ENCODE measurements at regions not wholly inside any gene's neighbourhood (a gene's known extent, or its start where the extent isn't known, plus 50 kb on each side); places are given as distances from the start of the nearest gene placed in this dataset.

GRCh38 chr10:78363190-78363589 lies 329.5 kb downstream of the RPS24 start:
- DNase-seq, result no peak
- H3K27me3 Mint-ChIP-seq (ENCODE audit: unreplicated experiment), result peaks cover 8% of the 10 kb centered on the region
- peaks cover 2% of the 10 kb centered on the region for H3K9me3 Mint-ChIP-seq (ENCODE audit: unreplicated experiment)
- H3K27ac Mint-ChIP-seq (ENCODE audit: unreplicated experiment), result no peak overlapping the region
- peaks cover 2% of the 10 kb centered on the region for H3K4me1 Mint-ChIP-seq (ENCODE audit: low read depth, unreplicated experiment)
- no peaks in the 10 kb centered on the region for H3K36me3 Mint-ChIP-seq (ENCODE audit: unreplicated experiment)
- TF ChIP-seq, protein P1, sequence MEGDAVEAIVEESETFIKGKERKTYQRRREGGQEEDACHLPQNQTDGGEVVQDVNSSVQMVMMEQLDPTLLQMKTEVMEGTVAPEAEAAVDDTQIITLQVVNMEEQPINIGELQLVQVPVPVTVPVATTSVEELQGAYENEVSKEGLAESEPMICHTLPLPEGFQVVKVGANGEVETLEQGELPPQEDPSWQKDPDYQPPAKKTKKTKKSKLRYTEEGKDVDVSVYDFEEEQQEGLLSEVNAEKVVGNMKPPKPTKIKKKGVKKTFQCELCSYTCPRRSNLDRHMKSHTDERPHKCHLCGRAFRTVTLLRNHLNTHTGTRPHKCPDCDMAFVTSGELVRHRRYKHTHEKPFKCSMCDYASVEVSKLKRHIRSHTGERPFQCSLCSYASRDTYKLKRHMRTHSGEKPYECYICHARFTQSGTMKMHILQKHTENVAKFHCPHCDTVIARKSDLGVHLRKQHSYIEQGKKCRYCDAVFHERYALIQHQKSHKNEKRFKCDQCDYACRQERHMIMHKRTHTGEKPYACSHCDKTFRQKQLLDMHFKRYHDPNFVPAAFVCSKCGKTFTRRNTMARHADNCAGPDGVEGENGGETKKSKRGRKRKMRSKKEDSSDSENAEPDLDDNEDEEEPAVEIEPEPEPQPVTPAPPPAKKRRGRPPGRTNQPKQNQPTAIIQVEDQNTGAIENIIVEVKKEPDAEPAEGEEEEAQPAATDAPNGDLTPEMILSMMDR (IDR thresholded peaks at IDR 0.05; ENCODE audit: partially characterized antibody, unreplicated experiment), result no peak
- H3K4me3 Mint-ChIP-seq (ENCODE audit: unreplicated experiment), result no peak overlapping the region

GRCh38 chr10:78365694-78366093 lies 332.0 kb downstream of the RPS24 start:
- Mint-ChIP-seq H3K27ac (ENCODE audit: unreplicated experiment) (no peak overlapping the region), H3K4me3 (ENCODE audit: unreplicated experiment) (no peak overlapping the region), H3K36me3 (ENCODE audit: unreplicated experiment) (no peaks in the 10 kb centered on the region), H3K4me1 (ENCODE audit: low read depth, unreplicated experiment) (no peaks in the 10 kb centered on the region), H3K27me3 (ENCODE audit: unreplicated experiment) (peaks cover 4% of the 10 kb centered on the region), H3K9me3 (ENCODE audit: unreplicated experiment) (peaks cover 4% of the 10 kb centered on the region)
- no peak for DNase-seq
- TF ChIP-seq, protein P1 (IDR thresholded peaks at IDR 0.05; ENCODE audit: partially characterized antibody, unreplicated experiment), result no peak

- Mint-ChIP-seq H3K27me3 (ENCODE audit: unreplicated experiment) (peaks cover 4% of the 10 kb centered on the region), H3K4me3 (ENCODE audit: unreplicated experiment) (no peak overlapping the region), H3K36me3 (ENCODE audit: unreplicated experiment) (no peaks in the 10 kb centered on the region), H3K27ac (ENCODE audit: unreplicated experiment) (no peak overlapping the region), H3K4me1 (ENCODE audit: low read depth, unreplicated experiment) (peaks cover 3% of the 10 kb centered on the region), H3K9me3 (ENCODE audit: unreplicated experiment) (peaks cover 4% of the 10 kb centered on the region)
- TF ChIP-seq, protein P1 (IDR thresholded peaks at IDR 0.05; ENCODE audit: partially characterized antibody, unreplicated experiment), result no peak
- DNase-seq, result no peak
Observed at GRCh38 chr10:78366663-78367411, 333.2 kb downstream of the RPS24 start.

GRCh38 chr10:78367751-78368150 lies 334.1 kb downstream of the RPS24 start:
- Mint-ChIP-seq H3K36me3 (ENCODE audit: unreplicated experiment) (no peaks in the 10 kb centered on the region), H3K27ac (ENCODE audit: unreplicated experiment) (no peak overlapping the region), H3K9me3 (ENCODE audit: unreplicated experiment) (peaks cover 6% of the 10 kb centered on the region), H3K27me3 (ENCODE audit: unreplicated experiment) (peaks cover 4% of the 10 kb centered on the region), H3K4me3 (ENCODE audit: unreplicated experiment) (no peak overlapping the region), H3K4me1 (ENCODE audit: low read depth, unreplicated experiment) (peaks cover 3% of the 10 kb centered on the region)
- TF ChIP-seq, protein P1 (IDR thresholded peaks at IDR 0.05; ENCODE audit: partially characterized antibody, unreplicated experiment), result no peak
- DNase-seq, result no peak

DNA sequence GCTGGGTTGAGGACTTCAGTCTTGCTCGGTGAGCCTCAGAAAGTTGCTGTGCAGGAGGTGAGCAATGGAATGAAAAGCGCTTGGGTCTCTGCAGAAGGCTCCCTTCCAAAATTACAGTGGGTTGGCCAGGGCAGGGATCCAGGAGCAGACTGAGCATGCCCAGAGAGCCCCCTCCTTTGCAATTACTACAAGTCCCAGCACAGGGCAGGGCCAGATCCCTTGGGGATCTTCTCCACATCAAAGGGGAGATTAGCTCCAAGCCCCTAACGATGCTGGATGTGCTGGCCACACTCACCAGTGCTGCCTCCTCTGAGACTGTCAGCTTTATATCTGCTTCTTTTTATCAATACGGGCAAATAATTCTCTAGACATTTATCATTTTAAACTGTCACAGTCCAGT lies 337.5 kb downstream of the RPS24 start:
- Mint-ChIP-seq H3K4me1 (ENCODE audit: low read depth, unreplicated experiment) (peaks cover 3% of the 10 kb centered on the region), H3K36me3 (ENCODE audit: unreplicated experiment) (no peaks in the 10 kb centered on the region), H3K27me3 (ENCODE audit: unreplicated experiment) (peaks cover 7% of the 10 kb centered on the region), H3K27ac (ENCODE audit: unreplicated experiment) (no peak overlapping the region), H3K9me3 (ENCODE audit: unreplicated experiment) (peaks cover 6% of the 10 kb centered on the region), H3K4me3 (ENCODE audit: unreplicated experiment) (no peak overlapping the region)
- peak; percentile 35 for DNase-seq
- TF ChIP-seq, protein P1 (IDR thresholded peaks at IDR 0.05; ENCODE audit: partially characterized antibody, unreplicated experiment), result no peak
